HG03139 (cell line): ENCODE measurements at regions not wholly inside any gene's neighbourhood (a gene's known extent, or its start where the extent isn't known, plus 50 kb on each side); places are given as distances from the start of the nearest gene placed in this dataset.
A peak's percentile ranks its signal among the peaks of the same experiment; 100 is the strongest.

Experiments used
- ATAC-seq: cut with Tn5 transposase; IDR thresholded peaks from one replicate; pipeline ENCODE4 v1.9.1; 2021; ENCODE audit not compliant: unreplicated experiment

DNA sequence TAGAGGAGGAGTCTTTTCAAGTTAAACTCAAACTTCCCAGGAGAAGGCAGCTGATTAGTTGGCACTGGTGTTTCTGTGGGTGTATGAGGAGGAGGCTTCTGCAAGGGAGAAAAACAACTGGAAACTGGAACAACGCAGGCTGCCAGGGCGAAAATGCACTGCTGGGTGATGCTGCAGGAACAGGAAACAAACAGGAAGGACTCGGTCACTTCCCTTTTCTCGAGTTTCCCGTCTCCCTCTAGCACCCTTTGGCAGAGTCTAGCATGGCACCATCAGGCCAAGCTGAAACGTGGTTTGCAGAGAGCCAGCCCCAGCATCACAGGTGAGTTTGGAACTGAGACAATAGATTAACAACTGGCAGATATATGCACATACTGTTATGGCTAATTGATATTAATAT lies 77.5 kb upstream of the CAST start:
- ATAC-seq: no peak

DNA sequence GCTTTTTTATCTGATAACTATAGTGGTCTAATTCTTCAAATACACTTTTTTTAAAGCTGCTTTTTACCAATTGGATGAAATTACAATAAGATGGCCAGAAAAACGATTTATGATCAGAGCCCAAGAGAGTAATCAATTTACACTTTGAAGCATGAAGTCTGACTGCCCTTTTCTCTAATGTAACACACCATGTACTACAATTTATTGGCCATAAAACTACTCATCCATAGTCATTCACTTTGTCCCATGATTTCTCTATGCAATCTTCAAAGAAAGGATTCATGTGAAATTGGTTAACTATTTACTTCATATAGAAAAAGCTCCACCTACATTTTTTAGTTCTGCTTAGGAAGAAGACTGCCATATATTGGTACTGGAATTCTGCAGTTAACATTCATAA lies 73.6 kb upstream of the CAST start:
- ATAC-seq: no peak

DNA sequence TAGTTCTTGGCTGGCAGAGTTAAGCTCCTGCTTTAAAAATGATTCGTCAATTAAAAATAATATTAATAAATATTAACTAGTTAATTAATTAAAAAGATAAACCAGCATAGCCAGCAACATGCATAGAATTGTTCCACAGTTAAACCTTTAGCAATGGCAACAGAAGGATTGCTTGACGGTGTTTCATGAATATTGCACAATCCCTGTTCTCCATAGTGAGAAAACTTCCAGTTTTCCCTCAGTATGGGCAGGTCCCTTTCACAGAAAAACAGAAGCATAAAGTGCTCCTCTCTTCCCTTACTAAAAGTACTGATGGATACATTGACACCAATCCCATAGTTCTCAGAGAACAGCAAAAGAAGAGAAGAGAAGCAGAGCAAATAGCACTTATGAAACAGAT lies 71.4 kb upstream of the CAST start:
- ATAC-seq: no peak

- ATAC-seq: no peak
Observed at GRCh38 chr5:96595300-96596090, 66.7 kb upstream of the CAST start.

GRCh38 chr5:96597438-96598020 lies 64.6 kb upstream of the CAST start:
- ATAC-seq: no peak

DNA sequence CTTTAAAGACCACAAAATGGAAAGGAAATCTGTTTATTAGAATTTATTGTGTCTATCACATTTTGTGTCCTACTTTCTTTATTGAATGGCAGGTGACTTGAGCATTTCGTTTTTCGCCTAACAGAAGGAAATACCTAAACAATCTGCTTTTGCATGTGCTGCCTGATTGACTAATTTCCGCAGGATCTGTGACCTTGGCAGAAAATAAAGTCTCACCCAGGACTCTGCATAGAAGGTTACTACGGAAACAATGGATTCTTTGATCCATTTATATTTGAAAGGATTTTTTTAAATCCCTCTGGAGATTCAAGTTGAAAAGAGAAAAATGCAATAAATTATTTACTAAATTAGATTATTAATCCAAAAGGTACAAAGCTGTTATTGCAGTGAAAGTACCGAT lies 61.0 kb upstream of the CAST start:
- ATAC-seq: no peak

GRCh38 chr5:96601715-96602244 lies 60.4 kb upstream of the CAST start:
- peak; percentile 75 for ATAC-seq

GRCh38 chr5:96602776-96603175 lies 59.4 kb upstream of the CAST start:
- ATAC-seq: no peak

- no peak for ATAC-seq
Observed at GRCh38 chr5:96605144-96605837, 56.9 kb upstream of the CAST start.

DNA sequence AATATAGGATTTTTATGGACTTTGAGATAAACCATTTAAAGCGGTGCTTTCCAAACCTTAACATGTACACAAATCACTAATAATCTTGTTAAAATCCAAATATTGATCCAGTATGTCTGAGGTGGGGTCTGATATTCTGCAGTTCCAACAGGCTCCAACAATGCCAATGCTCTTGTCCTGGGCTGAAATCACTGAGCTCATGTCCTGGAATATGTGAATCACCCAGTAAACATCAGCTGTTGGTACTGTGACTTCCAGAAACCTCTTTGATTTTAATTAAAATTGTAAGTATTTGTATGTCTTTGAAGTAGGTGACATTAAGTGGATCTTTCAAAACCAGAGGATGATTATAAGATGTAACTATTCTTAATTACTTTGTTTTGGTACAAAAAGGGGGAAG lies 52.8 kb upstream of the CAST start:
- no peak for ATAC-seq

GRCh38 chr5:96610747-96611146 lies 51.4 kb upstream of the CAST start:
- no peak for ATAC-seq

GRCh38 chr5:96611946-96612345 lies 50.2 kb upstream of the CAST start:
- no peak for ATAC-seq
